GM18519 (cell line): ENCODE measurements at regions not wholly inside any gene's neighbourhood (a gene's known extent, or its start where the extent isn't known, plus 50 kb on each side); places are given as distances from the start of the nearest gene placed in this dataset.

ENCODE experiments used
- ATAC-seq: cut with Tn5 transposase; IDR thresholded peaks from one replicate; pipeline ENCODE4 v1.9.1; 2021; ENCODE audit warnings: mild to moderate bottlenecking, moderate library complexity; ENCODE audit not compliant: unreplicated experiment, low FRiP score

DNA sequence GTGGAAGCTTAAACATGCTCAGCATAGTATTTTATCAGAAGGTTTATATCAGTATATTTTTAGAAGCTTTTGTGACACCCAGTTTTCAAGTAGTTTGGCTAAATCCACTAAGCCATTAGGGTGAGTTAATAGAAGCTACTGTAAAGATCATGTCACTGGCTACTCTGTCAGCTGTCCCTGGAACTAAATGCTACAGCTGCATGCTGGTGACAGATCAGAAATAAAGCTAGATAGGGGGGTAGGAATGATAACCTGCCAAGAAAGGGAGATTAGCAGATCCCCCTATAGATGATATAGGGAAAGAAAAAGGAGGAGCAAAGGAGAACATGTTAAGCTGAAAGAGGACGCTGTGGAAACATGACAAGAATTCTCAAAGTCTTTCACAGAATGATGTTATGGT is 363.2 kb downstream of the QKI start:
- ATAC-seq, result no peak

DNA sequence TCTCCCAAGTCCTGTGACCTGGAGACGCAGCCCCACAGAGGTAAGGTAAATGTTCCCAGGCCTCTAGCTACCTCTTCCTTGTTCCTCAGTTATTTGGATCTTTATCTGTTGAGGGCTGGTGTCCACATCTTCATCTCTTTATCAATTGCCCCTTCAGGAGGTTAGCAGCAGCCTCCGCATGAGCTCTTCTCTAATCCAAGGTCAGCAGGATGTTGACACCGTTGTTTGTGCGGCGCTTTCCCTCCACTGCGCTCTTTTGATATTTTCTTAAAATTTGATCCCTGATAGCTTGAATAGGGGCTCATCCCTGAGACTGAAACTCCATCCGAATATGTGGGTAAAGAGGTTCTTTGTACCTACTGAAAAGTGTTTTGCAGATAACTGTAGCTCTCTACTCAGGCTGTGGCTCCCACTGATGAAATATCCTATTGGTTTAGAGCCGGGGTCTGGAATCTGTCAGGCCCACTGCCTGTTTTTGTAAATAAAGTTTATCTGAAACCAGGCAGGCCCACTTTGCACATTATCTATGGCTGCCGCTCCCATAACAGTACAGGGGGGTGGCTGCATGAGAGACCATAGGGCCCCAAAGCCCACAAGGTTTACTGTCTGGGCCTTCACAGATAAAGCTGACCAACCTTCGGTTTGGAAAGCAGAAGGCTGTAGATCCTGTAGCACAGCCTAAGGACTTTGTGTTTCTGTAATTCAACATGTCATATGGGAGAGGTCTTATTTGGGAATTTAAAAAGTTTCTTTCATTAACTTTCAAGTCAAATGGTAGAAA is 362.6 kb downstream of the QKI start:
- no peak for ATAC-seq

DNA sequence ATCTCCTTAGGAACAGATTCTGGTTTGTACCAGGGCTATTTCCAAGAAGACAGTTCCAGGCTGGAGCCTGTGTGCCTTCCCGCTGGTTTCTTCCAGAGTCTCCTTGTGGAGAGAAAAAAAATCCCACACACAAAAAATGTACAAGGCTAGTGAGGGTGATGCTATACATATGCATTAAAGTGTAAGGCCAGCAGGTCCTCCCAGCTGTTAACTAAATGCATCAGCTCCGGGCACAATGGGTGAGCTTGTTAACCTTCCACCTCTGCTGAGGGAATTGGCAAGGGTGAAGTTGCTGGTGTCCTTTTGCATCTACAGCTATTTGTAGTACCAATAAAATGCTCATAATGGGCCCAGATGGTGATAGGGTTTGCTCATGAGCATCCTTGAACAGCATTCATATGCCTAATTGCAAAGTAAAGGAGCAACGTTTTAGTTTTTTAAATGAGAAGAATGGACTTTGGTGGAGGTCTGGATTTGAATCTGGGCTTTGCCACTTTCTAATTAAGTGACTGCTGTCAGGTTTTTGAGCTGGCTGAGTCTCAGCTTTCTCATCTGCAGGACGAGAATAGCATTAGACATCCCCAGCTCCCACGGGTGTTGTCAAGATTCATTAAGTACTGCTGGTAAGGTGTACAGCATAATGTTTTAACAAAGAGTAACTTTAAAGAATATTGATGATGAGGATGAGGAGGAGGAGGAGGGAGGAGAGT is 361.8 kb downstream of the QKI start:
- ATAC-seq, result no peak

DNA sequence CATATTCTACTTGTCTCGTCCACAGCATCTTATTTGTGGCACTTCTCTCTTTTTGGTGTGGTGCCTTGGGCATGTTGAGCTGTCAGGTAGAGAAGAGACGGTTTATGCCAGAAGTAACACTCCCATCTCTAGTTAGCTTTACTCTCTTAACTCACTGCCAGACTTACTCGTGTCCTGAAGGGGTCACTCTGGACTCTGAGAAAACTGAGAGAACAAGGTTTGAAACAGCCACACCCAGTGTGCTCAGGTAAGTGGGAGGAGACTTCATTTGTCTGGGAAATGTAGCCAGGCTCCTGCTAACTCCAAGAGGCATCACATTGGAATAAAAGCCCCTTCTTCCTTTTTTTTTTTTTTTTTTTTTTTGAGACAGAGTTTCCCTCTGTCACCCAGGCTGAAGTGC is 360.8 kb downstream of the QKI start:
- no peak for ATAC-seq

DNA sequence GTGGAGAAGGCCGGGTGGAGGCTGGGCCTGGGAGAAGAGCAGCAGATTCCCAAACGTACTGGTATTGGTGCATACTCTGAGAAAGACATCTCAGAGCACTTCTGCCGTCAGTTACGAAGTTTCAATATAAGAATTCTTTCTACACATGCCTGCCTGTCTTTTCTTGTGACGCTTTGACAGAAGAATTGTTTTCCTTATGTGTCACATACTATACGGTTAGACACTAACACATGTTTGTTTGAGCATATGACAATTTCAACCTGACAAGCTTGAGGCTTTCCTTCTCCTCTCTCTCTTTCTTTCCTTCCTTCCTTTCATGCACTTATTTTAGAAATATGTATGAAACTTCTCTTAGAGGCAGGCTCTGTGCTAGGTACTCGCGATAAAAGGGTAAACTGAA is 360.0 kb downstream of the QKI start:
- ATAC-seq, result no peak

DNA sequence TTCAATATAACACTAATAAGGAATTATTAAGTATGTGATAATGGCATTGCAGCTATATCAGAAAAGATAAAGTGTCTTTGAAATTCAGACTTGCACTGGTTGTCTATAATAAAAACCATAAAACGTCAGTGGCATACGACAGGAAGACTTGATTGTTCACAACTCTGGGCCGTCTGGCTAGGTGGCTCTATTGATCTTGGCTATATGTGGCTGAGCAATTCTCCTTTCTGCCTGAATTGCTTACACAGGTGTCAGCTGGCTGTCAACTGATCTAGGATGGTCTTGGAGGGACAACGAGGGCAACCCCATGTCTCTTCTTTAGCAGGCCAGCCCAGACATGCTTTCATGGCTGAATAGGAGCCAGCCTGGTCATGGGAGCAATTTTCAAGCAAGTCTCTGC is 359.1 kb downstream of the QKI start:
- ATAC-seq, result no peak

DNA sequence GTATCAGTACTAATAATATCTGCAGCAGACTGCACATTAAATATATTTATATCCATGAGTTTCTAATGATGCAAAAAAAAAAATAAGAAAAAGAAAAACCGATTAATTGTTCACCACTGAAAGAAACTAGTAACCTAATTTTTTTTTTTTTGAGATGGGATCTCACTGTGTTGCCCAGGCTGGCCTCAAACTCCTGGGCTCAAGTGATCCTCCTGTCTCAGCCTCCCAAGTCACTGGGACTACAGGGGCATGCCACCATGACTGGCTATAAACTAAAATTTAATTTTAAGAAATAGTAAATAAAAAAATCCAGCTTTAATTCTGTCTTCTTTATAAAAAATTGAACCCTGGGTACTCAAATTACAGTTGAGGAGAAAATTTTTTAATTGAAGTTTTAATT is 358.2 kb downstream of the QKI start:
- ATAC-seq, result no peak

DNA sequence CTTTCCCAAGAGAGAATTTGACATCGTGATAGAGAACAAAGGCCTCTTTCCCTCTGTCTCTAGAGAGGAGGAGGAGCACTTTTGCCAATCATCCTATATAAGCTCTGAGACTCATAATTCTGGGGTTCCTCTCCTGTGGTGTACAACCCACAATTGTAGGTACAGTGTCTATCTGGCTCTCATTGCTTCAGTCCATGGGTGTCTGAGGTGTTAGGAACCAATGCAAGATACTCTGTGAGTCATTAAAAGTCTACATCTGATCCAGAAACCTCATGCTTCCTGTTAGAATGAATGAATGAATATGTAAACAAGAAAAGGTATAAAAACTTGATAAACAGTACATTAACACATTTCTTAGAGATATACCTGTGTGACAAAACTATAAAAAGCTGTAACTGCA is 356.7 kb downstream of the QKI start:
- no peak for ATAC-seq

DNA sequence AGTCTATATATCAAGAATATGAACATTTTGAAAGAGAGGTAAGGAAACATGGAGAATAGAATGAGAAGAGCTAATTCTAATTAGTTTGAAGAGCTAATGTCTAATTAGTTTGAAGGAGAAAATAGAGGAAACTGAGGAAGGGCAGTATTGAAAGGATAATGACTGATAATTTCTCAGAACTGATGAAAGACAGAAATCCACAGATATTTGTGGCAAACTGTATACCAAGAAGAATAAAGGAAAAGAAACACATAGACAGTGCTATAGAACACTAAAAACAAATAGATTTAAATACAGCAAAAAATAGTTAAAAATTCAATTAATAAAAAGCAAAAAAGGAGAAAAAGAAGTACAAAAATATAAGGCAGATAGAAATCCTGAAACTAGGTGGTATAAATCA is 354.4 kb downstream of the QKI start:
- no peak for ATAC-seq

DNA sequence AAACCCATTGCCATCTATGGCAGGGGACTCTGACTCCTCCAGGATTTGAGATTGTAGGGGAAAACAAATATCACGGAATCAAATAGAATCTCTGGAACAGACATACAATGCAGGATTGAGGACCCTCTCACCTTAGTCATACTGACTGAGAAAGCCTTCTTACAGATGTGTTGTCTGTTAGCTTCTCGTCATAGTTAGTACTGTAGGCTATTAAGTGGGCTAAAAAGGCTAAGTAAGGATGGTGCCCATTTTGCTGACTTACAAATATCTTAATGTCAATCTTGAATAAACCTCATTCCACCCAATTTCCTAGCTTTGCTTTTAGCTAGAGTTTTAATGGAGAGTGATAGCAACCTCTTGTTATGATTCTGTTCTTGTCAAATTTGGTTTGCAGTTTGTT is 352.4 kb downstream of the QKI start:
- ATAC-seq, result no peak

DNA sequence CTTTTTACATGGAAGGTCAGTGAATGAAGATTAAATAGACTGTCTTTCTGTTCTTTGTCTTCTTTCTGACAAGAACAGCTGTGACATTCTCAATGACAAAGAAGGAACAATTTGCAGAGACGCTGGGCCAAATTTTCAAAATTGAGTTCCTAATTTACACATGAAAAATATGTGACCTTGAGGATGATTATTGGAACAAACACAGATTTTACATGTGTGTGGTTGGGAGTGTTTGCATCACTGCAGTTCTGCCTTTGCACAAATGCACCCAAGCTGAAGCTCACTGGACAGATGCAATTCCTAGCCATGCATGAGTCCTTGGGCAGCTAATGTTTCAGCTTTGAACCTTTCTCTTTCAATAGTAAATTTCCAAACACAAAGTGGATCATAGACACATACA is 350.8 kb downstream of the QKI start:
- ATAC-seq, result no peak

DNA sequence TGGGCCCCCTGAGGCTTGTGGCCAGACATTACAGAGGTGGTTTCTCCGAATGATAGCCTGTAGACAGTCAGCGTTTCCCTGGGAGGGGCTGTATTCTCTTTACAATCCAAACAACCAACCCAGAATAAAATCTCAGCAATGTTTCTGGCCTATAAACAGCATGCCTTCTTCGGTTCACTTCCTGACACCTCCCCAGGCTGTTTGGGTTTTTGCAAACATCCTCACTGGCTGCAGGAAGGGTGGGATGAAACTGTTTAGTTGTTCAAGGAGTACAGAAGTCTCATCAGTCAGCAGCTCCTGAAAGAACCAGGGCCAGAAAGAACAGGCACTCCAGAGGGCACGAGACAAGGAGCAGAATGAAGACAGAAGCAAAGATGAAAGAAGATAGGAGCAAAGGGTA is 350.0 kb downstream of the QKI start:
- no peak for ATAC-seq

DNA sequence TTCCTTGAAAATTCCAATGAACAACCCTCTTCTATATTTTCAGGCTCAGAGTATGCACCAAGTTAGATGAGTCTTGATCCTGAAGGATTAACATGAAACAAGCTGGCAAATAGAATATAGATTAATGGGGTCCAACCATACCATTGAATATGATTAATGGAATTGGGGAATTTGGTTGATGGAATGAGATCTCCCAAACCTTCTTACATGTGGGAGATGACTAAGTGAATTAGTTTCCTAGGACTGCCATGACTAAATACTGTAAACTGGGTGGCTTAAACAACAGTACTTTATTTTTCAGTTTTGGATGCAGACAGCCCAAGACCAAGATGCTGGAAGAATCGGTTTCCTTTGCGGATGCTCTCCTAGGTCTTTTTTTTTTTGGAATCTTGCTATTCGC is 347.0 kb downstream of the QKI start:
- no peak for ATAC-seq

DNA sequence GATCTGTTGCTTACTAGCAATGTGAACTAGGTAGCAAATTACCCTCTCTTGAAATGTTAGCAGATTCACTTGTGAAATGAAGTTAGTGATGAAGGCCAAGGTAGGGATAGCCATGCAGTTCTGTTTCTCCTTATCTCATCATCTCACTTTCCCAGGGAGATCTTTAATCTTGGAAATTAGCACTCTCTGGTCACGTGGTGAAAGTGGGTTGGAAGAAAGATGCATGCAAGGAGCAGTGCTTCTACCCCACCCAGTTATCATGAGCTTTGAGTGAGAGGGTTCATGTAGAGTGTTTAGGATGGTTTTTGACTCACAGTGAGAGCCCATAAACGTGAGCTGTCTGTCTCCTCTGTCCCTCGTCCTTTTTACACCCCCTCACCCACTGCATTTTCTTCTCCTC is 346.3 kb downstream of the QKI start:
- no peak for ATAC-seq

DNA sequence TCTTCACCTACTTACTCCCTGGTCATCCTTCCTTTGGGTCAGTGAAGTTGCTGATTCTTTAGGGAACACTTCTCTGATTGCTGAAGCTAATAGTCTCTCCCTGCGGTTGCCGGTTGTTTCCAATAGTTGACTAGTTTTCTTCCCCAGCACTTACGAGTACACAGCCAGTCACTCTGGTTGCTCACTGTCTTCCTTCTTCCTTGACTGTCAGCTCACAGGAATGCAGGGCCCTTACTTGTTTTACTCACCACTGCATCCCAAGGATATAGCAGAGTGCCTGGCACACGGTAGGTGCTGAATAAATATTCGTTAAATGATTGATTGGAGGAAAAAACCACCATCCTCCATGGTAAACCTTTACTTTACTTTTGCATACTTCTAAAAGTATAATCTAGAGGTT is 345.0 kb downstream of the QKI start:
- no peak for ATAC-seq

DNA sequence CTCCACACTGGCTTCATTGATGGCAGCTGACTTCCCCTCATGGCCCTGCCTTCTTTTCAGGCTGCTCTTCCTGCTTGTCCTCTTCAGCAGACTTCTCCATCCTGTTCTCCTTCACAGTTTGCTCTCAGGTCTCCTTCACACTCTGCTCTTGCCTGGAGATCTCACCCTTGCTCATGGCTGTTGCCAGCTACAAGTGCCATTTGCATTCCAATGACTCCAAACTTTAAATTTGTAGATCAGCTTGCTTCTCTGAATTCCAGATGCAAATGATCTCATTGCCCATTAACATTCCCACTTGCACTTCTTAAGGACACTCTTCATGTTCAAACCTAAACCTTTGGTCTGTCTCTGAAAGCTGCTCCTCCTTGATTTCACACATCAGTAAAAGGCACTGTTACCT is 343.0 kb downstream of the QKI start:
- no peak for ATAC-seq

DNA sequence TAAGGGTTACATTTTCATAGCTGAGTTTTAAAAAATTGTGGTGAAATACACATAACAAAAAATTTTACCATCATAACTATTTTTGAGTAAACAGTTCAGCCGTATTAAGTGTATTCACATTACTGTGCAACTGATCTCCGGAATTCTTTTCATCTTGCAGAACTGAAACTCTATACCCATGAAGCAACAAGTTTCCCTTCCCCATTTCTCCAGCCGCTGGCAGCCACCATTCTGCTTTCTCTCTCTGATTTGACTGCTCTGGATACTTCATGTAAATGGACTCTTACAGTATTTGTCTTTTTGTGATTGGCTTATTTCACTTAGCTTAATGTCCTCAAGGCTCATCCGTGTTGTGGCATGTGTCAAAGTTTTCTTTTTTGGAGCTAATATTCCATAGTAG is 341.6 kb downstream of the QKI start:
- peak; percentile 100 for ATAC-seq

DNA sequence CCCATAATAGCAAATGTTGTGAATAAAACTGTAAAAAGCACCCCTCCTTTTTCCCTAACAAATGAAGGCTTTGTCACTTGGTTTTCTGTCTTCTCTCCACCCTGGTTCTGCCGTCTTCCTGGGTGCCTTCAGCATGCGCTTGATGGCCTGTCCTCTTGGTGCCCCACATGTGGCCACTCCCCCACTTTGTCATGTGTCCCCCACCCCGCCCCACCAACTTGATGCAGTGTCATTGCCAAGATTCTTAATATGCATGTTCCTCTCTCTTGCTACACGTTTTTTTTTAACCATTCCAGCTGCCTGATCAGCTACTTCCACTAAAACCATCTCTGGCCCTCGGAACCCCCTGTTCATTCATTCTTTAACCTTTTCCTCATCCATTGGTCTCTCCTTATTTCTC is 340.3 kb downstream of the QKI start:
- ATAC-seq, result no peak

DNA sequence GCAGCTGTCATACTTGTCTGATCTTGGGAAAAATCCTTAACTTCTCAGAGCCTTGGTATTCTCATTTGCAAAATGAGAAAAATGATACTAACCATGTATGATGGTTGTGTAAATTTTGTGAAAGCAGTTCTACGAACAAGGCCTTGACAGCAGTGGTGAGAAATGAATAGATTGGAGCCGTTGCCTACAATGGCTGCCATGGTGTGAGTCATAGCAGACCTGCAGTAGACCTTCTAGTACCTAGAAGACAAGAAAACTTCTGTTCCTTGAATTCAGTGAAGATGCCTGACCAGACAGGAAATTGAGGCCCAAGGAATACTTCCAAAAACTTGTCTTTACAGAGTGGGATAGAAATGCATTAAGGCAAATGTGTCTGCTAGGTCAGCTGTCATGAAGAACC is 338.9 kb downstream of the QKI start:
- no peak for ATAC-seq

DNA sequence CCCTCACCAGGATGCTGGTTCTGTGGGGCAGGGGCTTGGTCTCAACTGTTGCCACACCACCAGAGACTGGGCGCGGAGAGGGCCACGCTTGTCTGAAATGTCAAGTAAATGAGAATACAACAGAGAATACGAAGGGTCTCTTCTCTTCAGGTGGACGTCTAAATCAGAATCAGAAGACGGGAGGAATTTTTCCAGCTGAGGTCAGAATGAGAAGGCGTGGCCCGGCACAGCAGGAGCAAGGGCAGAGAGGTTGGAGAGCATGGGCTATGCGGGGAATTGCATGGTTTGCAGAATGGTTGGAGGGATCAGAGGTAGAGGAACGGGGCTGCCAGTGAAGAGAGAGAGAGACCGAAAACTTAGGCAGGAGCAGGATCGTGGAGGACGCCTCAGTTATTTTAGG is 337.9 kb downstream of the QKI start:
- ATAC-seq, result no peak

DNA sequence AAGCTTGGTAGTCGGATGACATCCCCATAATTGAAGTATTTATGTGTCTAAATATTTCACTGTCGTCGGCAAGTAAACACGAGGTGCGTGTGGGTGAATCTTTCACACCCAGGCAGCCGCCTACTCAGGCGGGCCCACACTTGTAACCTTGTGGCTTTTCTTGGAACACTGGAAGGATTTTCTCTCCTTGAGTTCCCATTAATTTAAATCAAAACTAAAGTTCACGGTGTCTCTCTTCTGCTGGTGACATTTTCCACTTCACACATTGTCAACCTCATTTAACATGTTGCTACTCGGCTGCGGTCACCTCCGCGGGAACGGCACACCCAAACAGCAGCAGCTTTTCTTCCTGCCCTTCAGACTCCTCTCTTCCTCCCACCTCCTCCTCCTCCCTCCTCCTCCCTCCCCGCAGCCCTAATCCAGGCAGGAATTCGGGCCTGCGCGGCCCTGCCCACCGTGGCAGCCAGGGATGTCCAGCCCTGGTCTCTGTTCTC is 336.6 kb downstream of the QKI start:
- no peak for ATAC-seq

DNA sequence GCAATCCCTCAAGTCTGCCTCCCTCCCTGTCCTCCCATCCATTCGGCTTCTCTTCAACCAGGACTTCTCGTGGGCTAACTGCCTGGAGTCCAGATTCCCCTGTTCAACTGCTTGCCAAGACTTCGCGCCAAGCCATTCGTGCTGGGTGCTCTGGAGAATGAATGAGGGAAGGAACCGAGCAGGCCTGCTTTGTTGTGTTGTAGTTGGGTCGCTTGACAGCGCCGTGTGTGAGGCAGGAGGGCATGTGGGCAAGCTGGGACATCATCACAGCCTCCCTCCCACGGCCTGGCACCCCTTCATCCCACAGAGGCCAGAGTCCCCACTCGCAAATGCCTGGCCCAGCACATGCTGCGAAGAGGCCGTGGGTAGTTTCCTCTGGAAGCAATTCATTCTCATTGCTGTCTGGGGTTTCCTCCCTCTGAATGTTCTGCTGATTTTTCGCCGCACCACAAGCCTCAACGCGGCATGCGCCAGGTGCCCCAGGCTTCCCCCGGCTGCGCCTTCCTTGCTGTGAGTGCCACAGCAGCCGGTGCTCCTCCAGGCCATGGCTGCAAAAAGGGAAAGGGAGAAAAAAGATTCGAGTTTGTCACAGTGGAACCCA is 336.0 kb downstream of the QKI start:
- ATAC-seq, result no peak
